K562 (cell line): ENCODE measurements at regions not wholly inside any gene's neighbourhood (a gene's known extent, or its start where the extent isn't known, plus 50 kb on each side); places are given as distances from the start of the nearest gene placed in this dataset.

Experiments used
- GABPA ChIP-seq: fragments of 200-800 bp; sonication (Bioruptor generic); conservative IDR thresholded peaks from 2 replicates; pipeline ENCODE4 v1.6.1; 2016; ENCODE audit warnings: low read depth, missing genetic modification characterization, missing compliant biosample characterization
- PKNOX1 ChIP-seq: fragments of 450-650 bp; IDR thresholded peaks from 2 replicates; pipeline ENCODE4 v1.6.1; 2016
- TF ChIP-seq, protein P1 (sequence below), 3 experiments: IDR thresholded peaks in 2 of 3; conservative IDR thresholded peaks in 1 of 3; 2 replicates each; pipeline ENCODE4 v1.5.1; 2011 to 2012; ENCODE audit warnings: low read length in 3 of 3, mild to moderate bottlenecking in 3 of 3, control low read depth in 2 of 3, improper control_type of control experiment in 1 of 3, inconsistent platforms in 1 of 3, low read depth in 1 of 3, mixed read lengths in 1 of 3, moderate library complexity in 1 of 3; ENCODE audit not compliant: insufficient read depth in 2 of 3

DNA sequence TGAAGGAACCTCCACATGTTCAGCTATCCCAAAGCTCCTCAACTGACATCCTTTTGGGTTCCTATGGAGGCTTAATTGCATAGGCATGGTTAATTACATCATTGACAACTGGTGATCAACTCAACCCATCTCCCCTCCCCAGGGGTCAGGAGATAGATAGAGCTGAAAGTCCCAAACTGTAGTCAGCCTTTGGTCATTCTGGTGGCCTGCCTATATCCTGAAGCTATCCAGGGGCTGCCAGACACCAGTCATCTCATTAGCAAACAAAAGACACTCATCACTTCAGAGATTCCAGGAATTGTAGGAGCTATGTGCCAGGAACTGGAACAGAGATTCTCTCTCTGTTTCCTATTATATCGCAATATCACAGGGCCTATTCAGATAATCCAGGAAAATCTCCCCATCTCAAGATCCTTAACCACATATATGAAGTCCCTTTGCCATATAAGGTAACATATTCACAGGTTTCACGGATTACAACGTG, 646.5 kb upstream of the GRAMD2B start:
- TF ChIP-seq PKNOX1 = no peak
- TF ChIP-seq GABPA (tag) = no peak
- TF ChIP-seq, protein P1, sequence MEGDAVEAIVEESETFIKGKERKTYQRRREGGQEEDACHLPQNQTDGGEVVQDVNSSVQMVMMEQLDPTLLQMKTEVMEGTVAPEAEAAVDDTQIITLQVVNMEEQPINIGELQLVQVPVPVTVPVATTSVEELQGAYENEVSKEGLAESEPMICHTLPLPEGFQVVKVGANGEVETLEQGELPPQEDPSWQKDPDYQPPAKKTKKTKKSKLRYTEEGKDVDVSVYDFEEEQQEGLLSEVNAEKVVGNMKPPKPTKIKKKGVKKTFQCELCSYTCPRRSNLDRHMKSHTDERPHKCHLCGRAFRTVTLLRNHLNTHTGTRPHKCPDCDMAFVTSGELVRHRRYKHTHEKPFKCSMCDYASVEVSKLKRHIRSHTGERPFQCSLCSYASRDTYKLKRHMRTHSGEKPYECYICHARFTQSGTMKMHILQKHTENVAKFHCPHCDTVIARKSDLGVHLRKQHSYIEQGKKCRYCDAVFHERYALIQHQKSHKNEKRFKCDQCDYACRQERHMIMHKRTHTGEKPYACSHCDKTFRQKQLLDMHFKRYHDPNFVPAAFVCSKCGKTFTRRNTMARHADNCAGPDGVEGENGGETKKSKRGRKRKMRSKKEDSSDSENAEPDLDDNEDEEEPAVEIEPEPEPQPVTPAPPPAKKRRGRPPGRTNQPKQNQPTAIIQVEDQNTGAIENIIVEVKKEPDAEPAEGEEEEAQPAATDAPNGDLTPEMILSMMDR (IDR thresholded peaks at IDR 0.05 in 2 of 3, conservative IDR thresholded peaks at IDR 0.05 in 1 of 3; ENCODE audit: insufficient read depth in 2 of 3, low read depth in 1 of 3, low read length in 3 of 3) = no peak
